HG02884 (cell line): ENCODE measurements at regions not wholly inside any gene's neighbourhood (a gene's known extent, or its start where the extent isn't known, plus 50 kb on each side); places are given as distances from the start of the nearest gene placed in this dataset.
A peak's percentile ranks its signal among the peaks of the same experiment; 100 is the strongest.
"Not testable (repeated sequence)": the region's sequence is repeated elsewhere in the genome, so short reads cannot be mapped to it uniquely, and the experiment has no call there.

Experiments used
- ATAC-seq: cut with Tn5 transposase; IDR thresholded peaks from one replicate; pipeline ENCODE4 v1.9.1; 2021; ENCODE audit warnings: mild to moderate bottlenecking, moderate library complexity; ENCODE audit not compliant: unreplicated experiment

DNA sequence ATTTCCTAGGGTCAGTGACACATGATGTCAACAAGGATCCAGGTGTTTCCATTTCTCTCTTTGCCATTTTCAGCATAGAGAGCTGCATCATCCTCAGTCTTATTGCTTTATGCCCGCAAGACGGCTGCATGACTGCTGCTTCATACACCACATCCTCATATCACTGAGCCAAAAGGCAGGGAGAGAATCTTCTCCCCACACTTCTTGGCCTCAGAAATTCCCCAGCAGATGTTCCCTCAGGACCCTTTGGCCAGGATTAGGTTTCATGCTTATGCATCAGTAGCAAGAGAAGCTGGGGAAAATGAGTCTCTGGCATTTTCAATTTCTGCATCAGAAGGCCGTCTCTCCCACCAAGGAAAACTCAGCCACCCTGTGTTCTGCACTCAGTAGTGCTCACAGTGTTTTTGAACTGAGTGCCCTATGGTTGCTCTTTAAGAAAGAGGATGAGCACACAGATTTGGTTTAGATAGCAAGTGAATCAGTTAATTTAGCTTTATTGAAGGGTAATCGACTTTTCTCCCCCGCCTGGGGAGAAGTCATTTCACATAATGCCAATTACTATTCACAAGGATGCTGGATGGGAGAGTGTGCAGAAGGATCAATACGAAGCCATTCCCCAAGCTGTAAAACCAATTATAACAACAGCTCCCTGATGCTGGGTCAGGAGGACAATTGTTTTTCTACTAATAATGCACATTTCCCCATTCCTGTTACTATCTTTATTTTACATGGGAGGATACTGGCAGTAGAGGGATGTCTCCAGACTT, 360.2 kb downstream of the HHIPL2 start:
- ATAC-seq, result no peak

DNA sequence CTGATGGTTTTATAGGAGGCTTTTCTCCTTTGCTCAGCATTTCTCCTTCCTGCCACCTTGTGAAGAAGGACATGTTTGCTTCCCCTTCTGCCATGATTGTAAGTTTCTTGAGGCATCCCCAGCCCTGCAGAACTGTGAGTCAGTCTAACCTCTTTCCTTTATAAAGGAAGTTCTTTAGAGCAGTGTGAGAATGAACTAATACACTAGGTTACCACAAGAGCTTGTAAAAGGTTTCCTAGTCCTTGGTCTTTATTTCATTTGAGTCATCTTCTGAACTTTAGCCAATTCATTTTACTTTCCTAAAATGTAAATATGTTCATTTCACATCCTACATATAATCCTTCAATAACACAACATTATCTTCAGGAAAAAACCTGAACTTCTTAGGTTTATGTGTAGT, 365.3 kb downstream of the HHIPL2 start:
- no peak for ATAC-seq

DNA sequence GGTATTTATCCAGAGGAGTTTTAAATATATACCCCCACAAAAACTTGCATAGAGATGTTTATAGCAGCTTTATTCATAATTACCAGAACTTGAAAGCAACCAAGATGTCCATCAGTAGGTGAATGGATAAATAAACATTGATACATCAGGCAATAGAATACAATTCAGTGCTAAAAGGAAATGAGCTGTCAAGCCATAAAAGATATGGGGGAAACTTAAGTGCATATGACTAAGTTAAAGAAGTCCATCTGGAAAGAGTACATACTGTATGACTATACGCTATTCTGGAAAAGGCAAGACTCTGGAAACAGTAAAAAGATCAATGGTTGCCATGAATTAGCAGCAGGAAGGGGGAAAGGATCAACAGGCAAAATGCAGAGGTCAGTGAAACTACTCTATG, 366.7 kb downstream of the HHIPL2 start:
- no peak for ATAC-seq

DNA sequence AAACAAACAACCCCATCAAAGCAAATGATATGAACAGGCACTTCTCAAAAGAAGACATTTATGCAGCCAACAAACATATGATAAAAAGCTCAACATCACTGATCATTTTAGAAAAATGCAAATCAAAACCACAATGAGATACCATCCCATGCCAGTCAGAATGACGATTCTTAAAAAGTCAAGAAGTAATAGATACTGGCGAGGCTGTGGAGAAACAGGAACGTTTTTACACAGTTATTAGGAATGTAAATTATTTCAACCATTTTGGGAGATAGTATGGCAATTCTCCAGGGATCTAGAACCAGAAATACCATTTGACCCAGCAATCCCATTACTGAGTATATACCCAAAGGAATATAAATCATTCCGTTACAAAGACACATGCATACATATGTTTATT, 370.4 kb downstream of the HHIPL2 start:
- ATAC-seq, result not testable (repeated sequence)

DNA sequence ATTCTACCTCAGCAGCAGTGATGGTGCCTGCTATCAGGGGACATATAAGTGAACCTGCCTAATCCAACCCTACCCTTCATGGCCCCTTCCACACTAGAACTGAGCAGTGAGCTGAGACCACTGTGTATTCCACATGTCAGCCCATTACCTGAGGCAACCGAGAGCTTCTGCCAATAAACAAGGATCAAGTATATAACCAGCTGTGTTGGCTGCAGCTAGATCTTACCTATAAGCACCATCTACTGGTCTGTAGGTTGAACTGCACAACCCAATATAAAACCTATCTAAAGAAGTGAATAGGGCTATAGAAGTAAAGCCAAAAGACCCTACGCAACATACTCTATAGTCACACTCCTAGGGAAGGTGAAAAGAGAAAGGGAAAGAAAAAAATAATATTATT, 376.9 kb downstream of the HHIPL2 start:
- ATAC-seq, result peak; percentile 68

DNA sequence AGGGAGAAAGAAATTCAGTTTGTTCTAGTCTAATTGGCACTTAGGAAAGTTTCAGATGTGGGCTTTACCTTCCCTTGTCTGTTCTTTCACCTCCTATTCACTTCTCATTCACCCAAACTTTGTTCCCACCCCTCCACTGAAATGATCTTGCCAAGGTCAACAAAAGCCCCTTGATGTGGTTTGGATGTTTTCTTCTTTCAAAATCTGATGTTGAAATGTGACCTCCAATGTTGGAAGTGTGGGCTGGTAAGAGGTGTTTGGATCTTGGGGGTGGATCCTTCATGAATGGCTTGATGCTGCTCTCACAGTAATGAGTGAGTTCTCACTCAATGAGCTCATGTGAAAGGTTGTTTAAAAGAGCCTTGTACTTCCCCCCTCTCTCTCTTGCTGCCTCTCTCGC, 379.3 kb downstream of the HHIPL2 start:
- no peak for ATAC-seq

DNA sequence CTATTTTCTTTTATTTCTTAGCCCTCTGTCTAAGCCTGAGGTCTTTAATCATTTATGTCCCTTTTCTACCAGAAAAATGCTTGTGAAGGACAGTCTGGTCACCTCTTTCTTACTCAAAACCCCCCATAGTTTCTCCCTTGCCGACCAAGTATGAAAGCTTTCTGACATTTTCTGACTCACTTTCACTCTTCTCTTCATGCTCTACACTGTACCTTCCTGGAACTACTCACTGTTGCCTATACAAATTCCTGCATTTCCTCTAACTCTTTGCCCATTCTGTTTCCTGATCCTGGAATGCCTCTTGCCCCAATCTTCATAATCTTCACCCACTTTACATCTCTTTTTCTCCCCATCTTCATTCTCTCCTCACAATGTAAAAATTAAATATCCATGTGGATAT, 380.0 kb downstream of the HHIPL2 start:
- ATAC-seq, result no peak

DNA sequence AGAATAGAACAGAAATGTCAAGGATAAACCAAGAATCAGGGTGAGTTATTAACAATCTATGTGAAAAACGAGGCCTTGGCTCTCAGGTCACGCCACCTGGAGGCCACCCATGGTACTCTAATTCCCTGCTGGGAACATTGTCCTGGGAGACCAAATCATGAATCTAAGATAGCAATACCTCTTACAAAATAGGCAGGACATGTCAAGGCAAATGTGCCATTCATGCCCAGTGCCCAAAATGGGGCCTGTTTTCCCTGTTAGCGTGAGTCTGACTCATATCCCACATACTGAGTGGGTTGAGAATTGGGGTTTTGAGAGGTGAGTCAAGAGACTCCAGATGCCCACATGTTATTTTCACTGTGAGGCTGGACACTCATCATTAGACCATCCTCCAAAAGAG, 380.8 kb downstream of the HHIPL2 start:
- ATAC-seq, result peak; percentile 52

DNA sequence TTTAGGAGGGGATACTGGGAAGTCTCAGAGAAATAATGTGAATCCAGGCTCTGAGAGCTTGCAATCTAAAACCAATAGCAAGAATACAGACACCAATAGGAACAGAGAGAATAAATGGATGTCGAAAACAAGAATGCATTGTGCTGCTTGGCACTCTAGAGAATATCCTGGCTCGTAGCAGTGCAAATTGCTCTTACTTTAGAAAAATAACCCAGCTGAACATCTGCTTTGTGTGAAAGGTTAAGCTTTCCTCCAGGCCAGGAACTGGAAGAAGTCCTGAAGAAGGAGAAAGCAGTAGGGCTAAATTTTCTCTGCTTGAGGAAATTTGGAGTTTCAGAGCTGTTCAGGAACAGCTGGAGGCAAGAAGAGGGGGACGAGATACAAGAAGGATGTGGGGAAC, 382.3 kb downstream of the HHIPL2 start:
- no peak for ATAC-seq

DNA sequence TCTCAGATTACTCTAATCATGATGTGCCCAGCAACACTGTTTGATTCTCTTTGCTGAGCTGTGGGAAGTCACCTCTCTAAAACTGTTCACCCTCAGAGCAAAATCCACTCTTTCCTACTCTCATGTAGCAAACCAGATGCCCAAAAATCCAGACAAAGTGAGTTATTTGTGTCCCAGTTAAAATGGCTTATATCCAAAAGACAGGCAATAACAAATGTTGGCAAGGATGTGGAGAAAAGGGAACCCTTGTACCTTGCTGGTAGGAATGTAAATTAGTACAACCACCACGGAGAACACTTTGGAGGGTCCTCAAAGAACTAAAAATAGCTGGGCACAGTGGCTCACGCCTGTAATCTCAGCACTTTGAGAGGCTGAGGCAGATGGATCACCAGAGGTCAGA, 384.0 kb downstream of the HHIPL2 start:
- ATAC-seq, result no peak

DNA sequence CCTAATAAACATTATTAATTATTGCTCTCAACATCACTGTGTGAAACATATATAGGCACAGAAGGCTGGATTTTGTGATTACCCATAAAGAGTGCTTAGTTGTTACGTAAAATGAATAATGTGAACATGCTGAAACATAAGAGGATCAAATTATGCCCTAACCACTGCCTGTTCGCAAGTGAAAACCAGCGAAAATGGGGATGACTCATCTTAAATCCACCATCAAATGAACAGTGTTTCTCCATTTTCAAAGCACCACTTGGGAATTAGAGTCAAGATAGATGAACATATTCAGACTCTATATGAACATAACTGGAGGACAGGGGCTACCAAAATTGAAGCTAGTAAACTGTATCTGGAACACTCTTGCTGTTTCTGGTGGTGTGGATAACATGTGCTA, 386.2 kb downstream of the HHIPL2 start:
- no peak for ATAC-seq

DNA sequence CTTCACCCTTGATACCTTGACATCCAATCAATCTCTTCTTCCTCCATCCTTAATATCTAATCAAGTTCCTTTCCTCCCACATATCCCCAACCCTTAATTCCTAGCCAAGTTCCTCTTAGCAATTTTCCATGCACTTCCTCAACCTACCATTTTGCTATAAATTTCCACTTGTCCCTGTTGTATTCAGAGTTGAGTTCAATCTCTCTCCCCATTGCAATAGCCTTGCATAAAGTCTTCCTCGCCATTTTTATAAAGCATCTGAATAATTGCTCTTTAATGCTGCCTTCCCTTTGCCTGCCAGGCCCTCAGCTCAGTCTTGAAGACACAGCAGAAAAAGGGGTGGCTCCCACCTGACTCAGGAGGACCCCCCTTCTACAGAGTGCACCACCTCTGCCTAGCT, 390.3 kb downstream of the HHIPL2 start:
- ATAC-seq, result no peak

DNA sequence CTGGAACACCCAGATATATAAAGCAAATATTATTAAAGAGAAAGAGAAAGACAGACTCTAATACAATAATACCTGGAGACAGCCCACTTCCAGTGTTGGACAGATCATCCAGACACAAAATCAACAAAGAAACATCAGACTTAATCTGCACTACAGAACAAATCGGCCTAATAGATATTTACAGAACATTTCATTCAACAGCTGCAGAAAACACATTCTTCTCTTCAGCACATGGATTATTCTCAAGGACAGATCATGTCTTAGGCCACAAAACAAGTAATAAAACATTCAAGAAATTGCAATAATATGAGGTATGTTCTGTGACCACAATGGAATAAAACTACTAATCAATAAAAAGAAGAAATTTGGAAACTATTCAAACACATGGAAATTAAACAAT, 398.3 kb upstream of the DUSP10 start:
- ATAC-seq, result no peak

DNA sequence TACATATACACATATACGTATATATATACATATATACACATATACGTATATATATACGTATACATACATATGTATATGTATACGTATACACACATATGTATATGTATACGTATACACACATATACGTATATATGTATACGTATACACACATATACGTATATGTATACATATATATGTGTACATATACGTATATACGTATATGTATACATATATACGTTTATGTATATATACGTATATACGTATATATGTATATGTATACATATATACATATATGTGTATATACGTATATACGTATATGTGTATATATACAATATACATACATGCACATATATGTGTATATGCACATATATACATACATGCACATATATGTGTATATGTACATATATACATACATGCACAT, 396.2 kb upstream of the DUSP10 start:
- no peak for ATAC-seq

DNA sequence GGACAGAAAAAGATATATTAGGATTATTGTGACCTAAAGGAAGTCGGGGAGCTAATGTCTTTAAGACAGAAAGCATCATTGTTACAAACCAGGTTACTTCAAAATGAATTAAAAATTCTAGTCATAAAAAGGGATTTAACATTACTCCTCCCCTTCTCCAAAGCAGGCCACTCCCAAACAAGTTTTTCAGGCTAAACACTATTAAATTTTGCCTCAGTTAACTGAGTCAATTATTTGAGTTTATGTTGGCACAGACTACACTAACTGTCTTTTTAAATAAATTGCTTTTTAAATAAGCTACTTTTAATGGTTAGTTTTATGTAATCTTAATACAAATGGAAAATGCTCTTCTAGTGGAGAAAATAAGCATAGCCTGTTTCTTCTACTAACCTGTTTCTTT, 395.0 kb upstream of the DUSP10 start:
- no peak for ATAC-seq

DNA sequence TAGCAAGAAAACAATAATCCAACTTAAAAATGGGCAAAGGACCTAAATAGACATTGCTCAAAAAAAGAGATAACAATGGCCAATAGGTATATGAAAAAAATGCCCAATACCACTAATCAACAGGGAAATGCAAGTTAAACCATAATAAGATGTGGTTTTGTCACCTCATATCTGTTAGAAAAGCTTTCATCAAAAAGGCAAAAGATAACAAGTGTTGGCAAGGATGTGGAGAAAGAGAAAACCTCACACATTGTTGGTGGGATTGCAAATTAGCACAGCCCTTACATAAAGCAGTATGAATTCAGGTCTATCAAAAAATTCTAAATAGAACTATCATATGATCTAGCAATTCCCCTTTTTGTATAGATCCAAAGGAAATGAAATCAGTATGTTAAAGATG, 387.2 kb upstream of the DUSP10 start:
- ATAC-seq, result no peak

DNA sequence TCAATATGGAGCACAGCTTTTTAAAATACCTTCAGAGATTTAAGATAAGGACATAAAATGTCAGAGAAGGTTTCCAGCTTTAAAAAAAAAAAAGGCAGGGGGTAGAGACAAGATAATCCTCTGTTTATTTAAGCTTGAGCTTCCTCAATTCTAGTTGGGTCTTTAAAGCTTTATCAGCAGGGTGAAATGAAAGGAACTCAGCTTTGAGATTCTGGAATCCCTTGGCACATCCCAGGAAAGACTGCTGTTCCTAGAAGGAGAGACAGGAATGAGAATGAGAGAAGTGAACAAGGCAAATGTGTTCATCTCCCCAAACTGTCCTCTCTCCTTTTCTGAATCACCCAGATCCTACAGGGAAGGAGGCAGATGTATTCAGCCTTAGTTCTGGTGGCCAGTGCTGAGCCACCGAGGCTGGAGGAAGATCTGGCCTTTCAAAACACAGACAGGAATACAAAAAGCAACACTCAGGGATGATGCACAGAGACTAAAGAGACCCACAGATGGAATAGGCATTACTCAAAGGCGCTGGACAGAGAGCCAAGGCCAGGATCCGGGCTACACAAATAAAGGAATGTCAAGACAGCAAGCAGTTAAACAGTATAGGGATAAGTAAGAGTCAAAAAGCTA, 385.8 kb upstream of the DUSP10 start:
- no peak for ATAC-seq

DNA sequence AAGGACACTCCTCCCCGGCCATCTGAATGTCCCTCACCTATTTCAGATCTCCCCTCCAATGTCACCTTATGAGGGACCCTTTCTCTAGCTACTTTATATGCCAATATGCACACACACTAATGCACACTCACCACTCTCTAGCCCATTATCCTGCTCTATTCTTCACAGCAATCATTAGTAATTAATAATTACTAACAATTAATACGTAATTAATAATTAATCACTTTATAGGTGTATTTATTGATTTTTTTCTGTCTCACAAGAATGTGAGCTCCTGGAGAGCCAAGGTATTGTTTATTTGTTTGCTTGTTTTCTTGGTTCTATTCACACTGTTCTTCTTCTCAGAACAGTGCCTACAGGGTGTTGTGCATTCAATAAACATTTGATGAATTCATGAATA, 385.2 kb upstream of the DUSP10 start:
- ATAC-seq, result no peak

DNA sequence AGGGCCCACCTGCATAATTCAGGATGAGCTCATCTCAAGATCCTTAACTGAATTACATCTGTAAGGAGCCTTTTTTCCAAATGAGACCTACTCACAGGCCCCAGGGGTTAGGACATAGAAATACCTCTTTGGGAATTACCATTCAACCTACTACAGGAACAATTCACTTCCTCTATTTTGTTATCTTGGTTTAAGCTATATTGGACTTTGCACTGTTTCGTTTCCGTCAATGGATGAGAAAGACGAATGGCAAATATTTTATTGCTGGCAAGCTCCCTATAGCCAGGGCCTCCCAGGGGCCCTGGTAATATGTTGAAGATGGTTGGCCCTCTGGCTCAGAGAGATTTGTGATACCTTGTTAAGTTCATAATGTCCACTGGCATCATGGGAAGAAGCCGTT, 384.2 kb upstream of the DUSP10 start:
- no peak for ATAC-seq

DNA sequence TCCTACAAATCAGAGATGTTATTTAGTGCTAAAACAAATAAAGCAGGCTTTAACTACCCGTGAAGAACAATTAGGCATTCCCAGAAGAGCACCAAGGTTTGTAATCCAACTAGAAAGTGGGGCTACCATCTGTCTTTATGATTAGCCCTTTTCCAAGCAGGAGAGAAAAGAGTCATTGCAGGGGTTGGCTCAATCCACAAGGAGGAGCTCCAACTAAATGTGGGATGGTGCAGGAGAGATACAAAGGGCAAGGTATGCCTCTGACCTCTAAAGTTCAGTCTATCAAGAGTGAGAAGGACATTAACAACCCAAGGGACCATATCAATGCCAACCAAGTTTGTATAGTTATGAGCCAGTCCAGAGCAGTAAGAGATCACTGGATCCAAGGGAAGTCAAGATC, 382.7 kb upstream of the DUSP10 start:
- ATAC-seq, result no peak

DNA sequence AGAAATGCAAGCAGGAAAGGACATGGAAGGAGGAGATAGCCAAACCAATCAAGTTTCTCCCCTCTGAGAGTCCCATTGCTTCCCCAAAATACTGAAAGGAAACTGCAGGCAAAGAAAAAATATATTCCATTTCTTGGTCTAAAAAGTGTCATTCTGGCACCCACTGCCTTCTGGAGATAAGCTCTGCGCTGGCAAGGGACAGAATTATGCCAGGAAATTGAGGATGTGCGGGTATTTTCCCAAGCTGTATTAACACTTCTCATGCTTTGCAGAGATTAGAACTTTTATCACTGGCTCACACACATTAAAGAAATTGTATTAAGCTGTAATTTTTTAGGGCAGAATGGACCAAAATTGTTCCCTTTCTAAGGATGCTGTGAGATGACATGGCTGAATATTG, 381.2 kb upstream of the DUSP10 start:
- ATAC-seq, result no peak

DNA sequence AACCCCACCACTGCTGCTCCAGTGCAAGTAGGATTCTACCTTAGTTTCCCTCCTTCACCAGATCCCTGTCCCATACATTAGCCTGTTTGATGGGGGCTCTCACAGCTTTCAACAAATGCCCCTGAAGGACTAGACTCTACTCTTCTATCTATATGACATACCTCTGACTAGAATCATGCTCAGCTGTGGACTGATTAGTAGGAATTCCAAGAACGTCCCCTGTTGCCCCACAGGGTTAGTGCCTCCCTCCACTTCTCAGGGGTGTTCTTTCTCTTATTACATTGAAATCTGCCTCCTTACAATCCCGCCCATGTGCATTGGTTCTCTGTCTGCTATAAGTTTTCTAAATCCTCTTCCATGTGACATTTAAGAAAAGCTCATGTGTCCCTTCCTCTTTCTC, 375.9 kb upstream of the DUSP10 start:
- no peak for ATAC-seq
